WTC11 (cell line): ENCODE measurements at regions not wholly inside any gene's neighbourhood (a gene's known extent, or its start where the extent isn't known, plus 50 kb on each side); places are given as distances from the start of the nearest gene placed in this dataset.

ENCODE experiments used
- ATAC-seq: fragments of 200-7000 bp; cut with Tn5 transposase; 2 replicates; pipeline ENCODE4 v1.10.0; 2021; ENCODE audit warnings: mild to moderate bottlenecking, moderate library complexity
- CTCF ChIA-PET: fragments of 300-600 bp; sonication (Branson Sonifier 250); formaldehyde crosslinking; loops from one replicate; lab custom pipeline; 2021; ENCODE audit warnings: antibody characterized with exemption; lab: Charles Lee
- POLR2A ChIA-PET: fragments of 350-600 bp; sonication (Branson Sonifier 250); formaldehyde crosslinking; loops from one replicate; lab custom pipeline; 2021; ENCODE audit warnings: antibody characterized with exemption; lab: Charles Lee
- DNase-seq: peaks from one replicate; pipeline ENCODE4 v3.0.0; 2021; ENCODE audit warnings: low spot score
- H3K27ac Mint-ChIP-seq: 2 replicates; pipeline ENCODE4 v1.8.0; 2021; ENCODE audit warnings: mixed read lengths
- H3K27me3 Mint-ChIP-seq: 2 replicates; pipeline ENCODE4 v1.8.0; 2021; ENCODE audit warnings: low read depth, mild to moderate bottlenecking, moderate library complexity, mixed read lengths
- H3K36me3 Mint-ChIP-seq: 2 replicates; pipeline ENCODE4 v1.8.0; 2021; ENCODE audit warnings: mixed read lengths
- H3K4me1 Mint-ChIP-seq: 2 replicates; pipeline ENCODE4 v1.8.0; 2022; ENCODE audit warnings: mixed read lengths
- H3K4me3 Mint-ChIP-seq: 2 replicates; pipeline ENCODE4 v1.8.0; 2021; ENCODE audit warnings: mild to moderate bottlenecking, moderate library complexity, mixed read lengths
- H3K9me3 Mint-ChIP-seq: 2 replicates; pipeline ENCODE4 v1.8.0; 2021; ENCODE audit warnings: mixed read lengths
- AFF4 ChIP-seq: sonication (generic); formaldehyde crosslinking; IDR thresholded peaks from 2 replicates; pipeline ENCODE4 v1.8.1; 2023; ENCODE audit warnings: mild to moderate bottlenecking, missing genetic modification reagents, borderline replicate concordance
- ARID4B ChIP-seq: sonication (generic); formaldehyde crosslinking; IDR thresholded peaks from 2 replicates; pipeline ENCODE4 v1.8.0; 2023; ENCODE audit warnings: missing genetic modification reagents, mild to moderate bottlenecking, borderline replicate concordance
- ATF3 ChIP-seq: sonication (generic); formaldehyde crosslinking; conservative IDR thresholded peaks from 2 replicates; pipeline ENCODE4 v1.8.1; 2022; ENCODE audit warnings: mild to moderate bottlenecking, missing genetic modification reagents
- CBFB ChIP-seq: sonication (generic); formaldehyde crosslinking; IDR thresholded peaks from 2 replicates; pipeline ENCODE4 v1.8.1; 2022; ENCODE audit warnings: mild to moderate bottlenecking, low read depth, missing genetic modification reagents
- E2F5 ChIP-seq: sonication (generic); formaldehyde crosslinking; IDR thresholded peaks from 2 replicates; pipeline ENCODE4 v1.8.1; 2022; ENCODE audit warnings: mild to moderate bottlenecking, moderate library complexity, missing genetic modification reagents
- ETV6 ChIP-seq: sonication (generic); formaldehyde crosslinking; IDR thresholded peaks from 2 replicates; pipeline ENCODE4 v1.8.1; 2022; ENCODE audit warnings: mild to moderate bottlenecking, missing genetic modification reagents
- FOXP1 ChIP-seq: sonication (generic); formaldehyde crosslinking; IDR thresholded peaks from 2 replicates; pipeline ENCODE4 v1.8.0; 2022; ENCODE audit warnings: missing genetic modification reagents, mild to moderate bottlenecking, moderate library complexity, borderline replicate concordance
- IRF2 ChIP-seq: sonication (generic); formaldehyde crosslinking; IDR thresholded peaks from 2 replicates; pipeline ENCODE4 v1.8.0; 2022; ENCODE audit warnings: low read depth, missing genetic modification reagents, borderline replicate concordance
- MYBL2 ChIP-seq: sonication (generic); formaldehyde crosslinking; IDR thresholded peaks from 2 replicates; pipeline ENCODE4 v1.8.1; 2023; ENCODE audit warnings: mild to moderate bottlenecking, moderate library complexity, missing genetic modification reagents
- NFYB ChIP-seq: sonication (generic); formaldehyde crosslinking; conservative IDR thresholded peaks from 2 replicates; pipeline ENCODE4 v1.8.0; 2022; ENCODE audit warnings: low read depth, missing genetic modification reagents
- NR1H2 ChIP-seq: sonication (generic); formaldehyde crosslinking; IDR thresholded peaks from 2 replicates; pipeline ENCODE4 v1.9.0; 2021; ENCODE audit warnings: mild to moderate bottlenecking, moderate library complexity, missing genetic modification reagents
- NR3C1 ChIP-seq: sonication (generic); formaldehyde crosslinking; conservative IDR thresholded peaks from 2 replicates; pipeline ENCODE4 v1.8.1; 2023; ENCODE audit warnings: low read depth, mild to moderate bottlenecking, missing genetic modification reagents
- SOX15 ChIP-seq: fragments of 250-450 bp; sonication (Bioruptor Pico); IDR thresholded peaks from 2 replicates; pipeline ENCODE4 v1.9.0; 2021; ENCODE audit warnings: mild to moderate bottlenecking
- TP53 ChIP-seq: sonication (generic); formaldehyde crosslinking; IDR thresholded peaks from 2 replicates; pipeline ENCODE4 v1.8.1; 2023; ENCODE audit warnings: mild to moderate bottlenecking, missing genetic modification reagents
- ZNF396 ChIP-seq: fragments of 250-450 bp; sonication (Bioruptor Pico); IDR thresholded peaks from 2 replicates; pipeline ENCODE4 v1.8.0; 2021; ENCODE audit warnings: mild to moderate bottlenecking, moderate library complexity, borderline replicate concordance
- ZSCAN18 ChIP-seq: fragments of 250-450 bp; sonication (Bioruptor Pico); IDR thresholded peaks from 2 replicates; pipeline ENCODE4 v2.1.2; 2022; ENCODE audit warnings: mild to moderate bottlenecking, moderate library complexity
- TF ChIP-seq, protein P1 (sequence below): fragments of 250-450 bp; sonication (Bioruptor Pico); IDR thresholded peaks from 2 replicates; pipeline ENCODE4 v1.9.0; 2021; ENCODE audit warnings: moderate library complexity, mild to moderate bottlenecking, inconsistent platforms, borderline replicate concordance
- TF ChIP-seq, protein P2 (sequence below): sonication (generic); formaldehyde crosslinking; IDR thresholded peaks from 2 replicates; pipeline ENCODE4 v1.8.1; 2022; ENCODE audit warnings: low read depth, missing genetic modification reagents, borderline replicate concordance
- TF ChIP-seq, protein P3 (sequence below): sonication (generic); formaldehyde crosslinking; IDR thresholded peaks from 2 replicates; pipeline ENCODE4 v1.8.1; 2023; ENCODE audit warnings: mild to moderate bottlenecking, moderate library complexity, missing genetic modification reagents
- TF ChIP-seq, protein P4 (sequence below): sonication (generic); formaldehyde crosslinking; IDR thresholded peaks from 2 replicates; pipeline ENCODE4 v1.8.1; 2022; ENCODE audit warnings: mild to moderate bottlenecking, missing genetic modification reagents, moderate library complexity, borderline replicate concordance

- no peak for TF ChIP-seq AFF4 (CRISPR knock-in tag)
- TF ChIP-seq, protein P1, sequence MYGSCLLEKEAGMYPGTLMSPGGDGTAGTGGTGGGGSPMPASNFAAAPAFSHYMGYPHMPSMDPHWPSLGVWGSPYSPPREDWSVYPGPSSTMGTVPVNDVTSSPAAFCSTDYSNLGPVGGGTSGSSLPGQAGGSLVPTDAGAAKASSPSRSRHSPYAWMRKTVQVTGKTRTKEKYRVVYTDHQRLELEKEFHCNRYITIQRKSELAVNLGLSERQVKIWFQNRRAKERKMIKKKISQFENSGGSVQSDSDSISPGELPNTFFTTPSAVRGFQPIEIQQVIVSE (CRISPR knock-in tag) = no peak
- TF ChIP-seq ATF3 = no peak
- TF ChIP-seq TP53 (CRISPR knock-in tag) = no peak
Observed at GRCh38 chr17:52442350-52442749, 283.8 kb upstream of the CA10 start (continued).

DNA sequence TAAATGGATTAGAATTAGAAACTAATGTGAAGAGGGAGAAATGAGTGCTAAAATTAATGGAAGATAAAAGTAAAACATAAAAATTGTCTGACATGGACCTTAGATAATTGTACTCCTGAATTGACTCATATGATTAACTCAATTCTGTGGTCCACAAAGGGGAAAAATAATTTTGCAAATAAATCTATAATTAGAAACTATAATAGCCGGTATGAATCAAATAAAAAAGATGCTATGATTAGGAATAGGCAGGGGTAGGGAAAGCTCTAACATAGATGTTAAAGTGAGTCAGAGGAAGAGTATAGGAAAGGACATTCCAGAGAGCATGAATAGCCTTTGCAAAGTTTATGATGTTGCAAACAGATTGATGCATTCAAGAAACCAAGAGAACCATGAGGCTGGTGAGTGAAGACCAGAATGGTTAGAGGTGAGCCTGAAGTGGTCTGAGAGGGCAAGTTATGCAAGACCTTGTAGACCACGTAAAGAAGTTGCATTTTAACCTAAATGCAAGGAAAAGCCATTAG lies 262.1 kb upstream of the CA10 start:
- CTCF ChIA-PET = no interaction called here
- no peak for ATAC-seq
- H3K4me1 Mint-ChIP-seq = no peaks in the 10 kb centered on the region
- H3K9me3 Mint-ChIP-seq = peaks cover 75% of the 10 kb centered on the region
- peaks cover 56% of the 10 kb centered on the region for H3K36me3 Mint-ChIP-seq
- H3K4me3 Mint-ChIP-seq = no peak overlapping the region
- POLR2A ChIA-PET = no interaction called here
- DNase-seq = no peak
- TF ChIP-seq E2F5 (CRISPR knock-in tag) (no peak), MYBL2 (CRISPR knock-in tag) (no peak), CBFB (CRISPR knock-in tag) (no peak), ETV6 (CRISPR knock-in tag) (no peak), FOXP1 (no peak), SOX15 (CRISPR knock-in tag) (no peak), ARID4B (no peak), NR3C1 (CRISPR knock-in tag) (no peak), IRF2 (CRISPR knock-in tag) (no peak), ZSCAN18 (CRISPR knock-in tag) (no peak), NFYB (CRISPR knock-in tag) (no peak), NR1H2 (no peak), ZNF396 (no peak)
- TF ChIP-seq, protein P2, sequence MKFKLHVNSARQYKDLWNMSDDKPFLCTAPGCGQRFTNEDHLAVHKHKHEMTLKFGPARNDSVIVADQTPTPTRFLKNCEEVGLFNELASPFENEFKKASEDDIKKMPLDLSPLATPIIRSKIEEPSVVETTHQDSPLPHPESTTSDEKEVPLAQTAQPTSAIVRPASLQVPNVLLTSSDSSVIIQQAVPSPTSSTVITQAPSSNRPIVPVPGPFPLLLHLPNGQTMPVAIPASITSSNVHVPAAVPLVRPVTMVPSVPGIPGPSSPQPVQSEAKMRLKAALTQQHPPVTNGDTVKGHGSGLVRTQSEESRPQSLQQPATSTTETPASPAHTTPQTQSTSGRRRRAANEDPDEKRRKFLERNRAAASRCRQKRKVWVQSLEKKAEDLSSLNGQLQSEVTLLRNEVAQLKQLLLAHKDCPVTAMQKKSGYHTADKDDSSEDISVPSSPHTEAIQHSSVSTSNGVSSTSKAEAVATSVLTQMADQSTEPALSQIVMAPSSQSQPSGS (CRISPR knock-in tag) = no peak
- TF ChIP-seq, protein P3, sequence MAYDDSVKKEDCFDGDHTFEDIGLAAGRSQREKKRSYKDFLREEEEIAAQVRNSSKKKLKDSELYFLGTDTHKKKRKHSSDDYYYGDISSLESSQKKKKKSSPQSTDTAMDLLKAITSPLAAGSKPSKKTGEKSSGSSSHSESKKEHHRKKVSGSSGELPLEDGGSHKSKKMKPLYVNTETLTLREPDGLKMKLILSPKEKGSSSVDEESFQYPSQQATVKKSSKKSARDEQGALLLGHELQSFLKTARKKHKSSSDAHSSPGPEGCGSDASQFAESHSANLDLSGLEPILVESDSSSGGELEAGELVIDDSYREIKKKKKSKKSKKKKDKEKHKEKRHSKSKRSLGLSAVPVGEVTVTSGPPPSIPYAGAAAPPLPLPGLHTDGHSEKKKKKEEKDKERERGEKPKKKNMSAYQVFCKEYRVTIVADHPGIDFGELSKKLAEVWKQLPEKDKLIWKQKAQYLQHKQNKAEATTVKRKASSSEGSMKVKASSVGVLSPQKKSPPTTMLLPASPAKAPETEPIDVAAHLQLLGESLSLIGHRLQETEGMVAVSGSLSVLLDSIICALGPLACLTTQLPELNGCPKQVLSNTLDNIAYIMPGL (CRISPR knock-in tag) = no peak
- TF ChIP-seq, protein P4, sequence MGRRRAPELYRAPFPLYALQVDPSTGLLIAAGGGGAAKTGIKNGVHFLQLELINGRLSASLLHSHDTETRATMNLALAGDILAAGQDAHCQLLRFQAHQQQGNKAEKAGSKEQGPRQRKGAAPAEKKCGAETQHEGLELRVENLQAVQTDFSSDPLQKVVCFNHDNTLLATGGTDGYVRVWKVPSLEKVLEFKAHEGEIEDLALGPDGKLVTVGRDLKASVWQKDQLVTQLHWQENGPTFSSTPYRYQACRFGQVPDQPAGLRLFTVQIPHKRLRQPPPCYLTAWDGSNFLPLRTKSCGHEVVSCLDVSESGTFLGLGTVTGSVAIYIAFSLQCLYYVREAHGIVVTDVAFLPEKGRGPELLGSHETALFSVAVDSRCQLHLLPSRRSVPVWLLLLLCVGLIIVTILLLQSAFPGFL (CRISPR knock-in tag) = no peak
- no peak overlapping the region for H3K27ac Mint-ChIP-seq
- H3K27me3 Mint-ChIP-seq = no peaks in the 10 kb centered on the region; the same call in 1 of the 2 replicates
